OCI-LY3 (cell line): ENCODE measurements at regions not wholly inside any gene's neighbourhood (a gene's known extent, or its start where the extent isn't known, plus 50 kb on each side); places are given as distances from the start of the nearest gene placed in this dataset.

Experiments used
- H2AFZ ChIP-seq: fragments of 200-600, 300-600 bp; shearing (Covaris generic); 2 replicates; pipeline ENCODE4 v1.6.0; 2014; ENCODE audit warnings: antibody characterized with exemption, low read depth, low read length
- H3K27ac ChIP-seq: fragments of 200-600, 300-600 bp; sonication (generic); 2 replicates; pipeline ENCODE4 v1.5.1; 2014; ENCODE audit warnings: mild to moderate bottlenecking, low read length, moderate library complexity, mixed read lengths
- H3K27me3 ChIP-seq: fragments of 200-600, 300-600 bp; sonication (generic); 2 replicates; pipeline ENCODE4 v1.6.1; 2014; ENCODE audit warnings: low read depth, low read length, mixed read lengths
- H3K36me3 ChIP-seq: fragments of 200-600, 300-600 bp; sonication (generic); replicated peaks from 2 replicates; pipeline ENCODE3; 2014; ENCODE audit warnings: low read depth, low read length, mixed read lengths
- H3K4me1 ChIP-seq: fragments of 300-600, 200-600 bp; sonication (generic); 2 replicates; pipeline ENCODE4 v1.6.1; 2014; ENCODE audit warnings: low read length, mixed read lengths
- H3K4me2 ChIP-seq: fragments of 200-600, 300-600 bp; sonication (generic); 2 replicates; pipeline ENCODE4 v1.6.1; 2014; ENCODE audit warnings: low read length, mixed read lengths
- H3K4me3 ChIP-seq: fragments of 300-600, 200-600 bp; sonication (generic); 2 replicates; pipeline ENCODE4 v1.5.1; 2014; ENCODE audit warnings: antibody characterized with exemption, mild to moderate bottlenecking, low read length, moderate library complexity
- H3K79me2 ChIP-seq: fragments of 300-600, 200-600 bp; shearing (Covaris generic); 2 replicates; pipeline ENCODE4 v1.6.1; 2014; ENCODE audit warnings: mild to moderate bottlenecking, low read length, mixed read lengths
- H3K9ac ChIP-seq: fragments of 300-600, 200-600 bp; shearing (Covaris generic); 2 replicates; pipeline ENCODE4 v1.6.0; 2014; ENCODE audit warnings: mild to moderate bottlenecking, low read length, moderate library complexity
- H3K9me3 ChIP-seq: fragments of 200-600, 300-600 bp; shearing (Covaris generic); 2 replicates; pipeline ENCODE4 v1.6.1; 2014; ENCODE audit warnings: low read length, mixed read lengths; ENCODE audit not compliant: insufficient read depth
- H4K20me1 ChIP-seq: fragments of 200-600, 300-600 bp; sonication (generic); 2 replicates; pipeline ENCODE4 v1.6.1; 2016; ENCODE audit warnings: low read length, mixed read lengths; ENCODE audit not compliant: insufficient read depth
- EZH2phosphoT487 ChIP-seq: fragments of 200-600 bp; shearing (Covaris generic); IDR thresholded peaks from 2 replicates; pipeline ENCODE4 v1.6.1; 2018; ENCODE audit warnings: antibody characterized with exemption, mixed run types, low read depth
- TF ChIP-seq, protein P1 (sequence below): fragments of 200-600, 300-600 bp; sonication (generic); IDR thresholded peaks from 2 replicates; pipeline ENCODE4 v1.5.1; 2014; ENCODE audit warnings: antibody characterized with exemption, low read length, low read depth

DNA sequence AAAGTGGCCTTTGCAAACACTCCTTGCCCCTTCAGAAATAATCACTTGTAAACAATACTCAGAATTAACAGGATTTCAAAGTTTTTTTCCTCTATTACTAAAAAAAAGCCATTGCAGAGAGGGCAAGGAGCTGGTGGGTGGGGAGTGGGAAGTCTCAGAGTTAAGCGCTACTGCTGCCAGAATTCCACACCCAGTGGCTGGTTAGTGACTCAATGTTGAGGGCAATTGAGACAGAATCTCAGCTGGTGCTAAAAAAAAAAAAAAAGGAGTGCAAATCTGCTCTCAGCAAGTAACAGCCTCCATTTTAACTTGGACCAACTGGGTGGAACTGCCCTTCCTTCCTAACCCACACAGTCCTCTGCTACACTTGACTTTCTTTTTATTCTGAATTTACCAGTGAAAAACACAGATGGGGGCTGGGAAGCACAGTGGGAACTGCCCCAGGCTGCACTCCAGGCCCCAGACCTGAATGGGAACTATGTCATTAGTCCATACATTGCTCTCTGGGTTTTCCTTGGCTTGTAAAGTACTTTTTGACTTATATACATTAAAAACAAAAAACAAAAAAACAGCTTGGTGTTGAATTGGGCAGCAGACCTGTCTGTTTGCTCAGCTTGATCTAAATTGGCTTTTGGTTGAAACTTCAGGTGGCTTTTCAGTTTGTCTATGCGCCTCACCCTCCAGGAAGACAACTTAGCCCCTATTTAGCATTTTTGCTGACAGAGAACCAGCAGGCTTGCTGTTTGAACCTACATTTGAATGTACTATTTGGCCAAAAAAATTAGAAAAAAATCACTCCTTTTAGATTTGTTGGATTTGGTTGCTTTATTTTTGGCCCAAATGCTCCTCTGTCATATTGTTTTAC is 357.8 kb upstream of the TBL1XR1 start:
- TF ChIP-seq EZH2phosphoT487 = no peak
- TF ChIP-seq, protein P1, sequence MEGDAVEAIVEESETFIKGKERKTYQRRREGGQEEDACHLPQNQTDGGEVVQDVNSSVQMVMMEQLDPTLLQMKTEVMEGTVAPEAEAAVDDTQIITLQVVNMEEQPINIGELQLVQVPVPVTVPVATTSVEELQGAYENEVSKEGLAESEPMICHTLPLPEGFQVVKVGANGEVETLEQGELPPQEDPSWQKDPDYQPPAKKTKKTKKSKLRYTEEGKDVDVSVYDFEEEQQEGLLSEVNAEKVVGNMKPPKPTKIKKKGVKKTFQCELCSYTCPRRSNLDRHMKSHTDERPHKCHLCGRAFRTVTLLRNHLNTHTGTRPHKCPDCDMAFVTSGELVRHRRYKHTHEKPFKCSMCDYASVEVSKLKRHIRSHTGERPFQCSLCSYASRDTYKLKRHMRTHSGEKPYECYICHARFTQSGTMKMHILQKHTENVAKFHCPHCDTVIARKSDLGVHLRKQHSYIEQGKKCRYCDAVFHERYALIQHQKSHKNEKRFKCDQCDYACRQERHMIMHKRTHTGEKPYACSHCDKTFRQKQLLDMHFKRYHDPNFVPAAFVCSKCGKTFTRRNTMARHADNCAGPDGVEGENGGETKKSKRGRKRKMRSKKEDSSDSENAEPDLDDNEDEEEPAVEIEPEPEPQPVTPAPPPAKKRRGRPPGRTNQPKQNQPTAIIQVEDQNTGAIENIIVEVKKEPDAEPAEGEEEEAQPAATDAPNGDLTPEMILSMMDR = no peak
- Histone ChIP-seq H3K4me2 (no peak overlapping the region), H3K9me3 (no peaks in the 10 kb centered on the region), H3K9ac (no peak overlapping the region), H3K4me3 (no peak overlapping the region), H4K20me1 (no peaks in the 10 kb centered on the region), H3K79me2 (no peaks in the 10 kb centered on the region), H3K4me1 (no peaks in the 10 kb centered on the region), H3K36me3 (no peaks in the 10 kb centered on the region), H2AFZ (no peak overlapping the region), H3K27me3 (no peaks in the 10 kb centered on the region), H3K27ac (no peak overlapping the region)

DNA sequence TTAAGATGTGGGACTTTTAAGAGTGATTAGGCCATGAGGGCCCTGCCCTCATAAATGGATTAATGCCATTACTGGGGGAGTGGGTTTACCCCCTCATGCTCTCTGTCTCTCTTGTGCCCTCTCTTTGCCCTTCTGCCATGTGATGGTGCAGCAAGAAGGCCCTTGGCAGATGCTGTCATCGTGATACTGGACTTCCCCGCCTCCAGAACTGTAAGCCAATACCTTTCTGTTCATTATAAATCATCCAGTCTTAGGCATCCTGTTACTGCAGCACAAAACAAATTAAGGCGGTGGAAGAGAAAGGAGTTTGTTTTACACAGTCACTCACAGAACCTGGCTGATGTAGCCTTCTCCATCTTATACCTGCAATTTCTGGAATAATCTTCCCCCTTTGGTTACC is 360.3 kb upstream of the TBL1XR1 start:
- Histone ChIP-seq H3K27ac (no peak overlapping the region), H4K20me1 (no peaks in the 10 kb centered on the region), H2AFZ (no peak overlapping the region), H3K4me3 (no peak overlapping the region), H3K36me3 (no peaks in the 10 kb centered on the region), H3K27me3 (no peaks in the 10 kb centered on the region), H3K9ac (no peak overlapping the region), H3K9me3 (no peaks in the 10 kb centered on the region), H3K79me2 (no peaks in the 10 kb centered on the region), H3K4me1 (no peaks in the 10 kb centered on the region), H3K4me2 (no peak overlapping the region)
- TF ChIP-seq, protein P1 = no peak
- no peak for TF ChIP-seq EZH2phosphoT487

DNA sequence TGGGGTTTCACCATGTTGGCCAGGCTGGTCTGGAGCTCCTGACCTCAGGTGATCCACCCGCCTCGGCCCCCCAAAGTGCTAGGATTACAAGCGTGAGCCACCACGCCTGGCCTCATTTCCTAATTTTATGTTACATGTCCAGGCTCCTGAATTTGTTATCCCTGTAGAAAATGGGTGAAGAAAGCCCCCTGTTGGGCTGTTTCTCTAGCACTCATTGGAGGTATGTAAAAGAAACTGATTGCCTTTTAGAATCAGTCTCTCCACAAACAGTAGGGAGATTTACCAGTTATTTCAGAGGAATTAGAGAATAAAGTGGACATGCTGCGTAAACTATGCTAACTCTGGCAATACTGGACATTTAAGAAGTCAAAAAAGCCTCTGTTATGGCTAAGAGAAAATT is 364.1 kb upstream of the TBL1XR1 start:
- TF ChIP-seq, protein P1 = no peak
- no peak for TF ChIP-seq EZH2phosphoT487
- Histone ChIP-seq H3K27me3 (no peaks in the 10 kb centered on the region), H3K4me3 (no peak overlapping the region), H3K9me3 (no peaks in the 10 kb centered on the region), H4K20me1 (no peaks in the 10 kb centered on the region), H3K27ac (no peak overlapping the region), H3K79me2 (no peaks in the 10 kb centered on the region), H3K4me2 (no peak overlapping the region), H3K4me1 (no peaks in the 10 kb centered on the region), H2AFZ (no peak overlapping the region), H3K9ac (no peak overlapping the region), H3K36me3 (no peaks in the 10 kb centered on the region)

DNA sequence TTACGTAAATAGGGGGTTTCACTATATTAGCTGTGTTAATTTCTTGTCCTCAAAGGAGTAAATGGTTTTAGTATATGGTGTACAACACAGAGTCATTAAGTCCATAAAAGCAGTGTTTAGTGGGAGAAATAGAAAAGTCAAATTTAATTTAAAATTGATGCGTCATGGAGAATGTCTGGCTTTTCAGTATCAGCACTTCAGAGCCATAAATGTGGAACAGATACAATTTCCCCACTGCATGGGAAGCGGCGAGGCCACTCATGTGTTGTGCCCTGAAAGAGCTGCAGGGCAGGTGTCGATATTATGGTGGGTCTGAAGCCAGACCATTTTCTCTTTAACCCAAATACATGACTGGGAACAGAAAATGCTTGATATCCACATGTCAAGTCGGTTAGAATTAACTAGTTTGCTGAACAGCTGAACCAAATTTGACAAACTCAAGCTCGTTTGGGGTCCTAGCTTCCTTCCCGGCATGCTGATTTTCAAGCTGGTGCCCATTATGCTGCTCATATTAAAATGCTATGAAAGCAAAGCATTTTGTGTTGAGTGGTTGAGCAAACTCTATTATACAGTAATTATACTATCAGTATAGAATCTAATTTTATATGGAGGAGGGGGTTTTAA is 364.6 kb upstream of the TBL1XR1 start:
- H3K79me2 ChIP-seq = no peaks in the 10 kb centered on the region
- H3K9me3 ChIP-seq = no peaks in the 10 kb centered on the region
- no peak overlapping the region for H3K27ac ChIP-seq
- TF ChIP-seq, protein P1 = no peak
- TF ChIP-seq EZH2phosphoT487 = no peak
- no peaks in the 10 kb centered on the region for H4K20me1 ChIP-seq
- no peak overlapping the region for H3K4me2 ChIP-seq
- H3K27me3 ChIP-seq = no peaks in the 10 kb centered on the region
- H3K36me3 ChIP-seq = no peaks in the 10 kb centered on the region
- H3K4me1 ChIP-seq = no peaks in the 10 kb centered on the region
- no peak overlapping the region for H3K4me3 ChIP-seq
- no peak overlapping the region for H2AFZ ChIP-seq
- H3K9ac ChIP-seq = no peak overlapping the region
